H1 (cell line): ENCODE measurements at regions not wholly inside any gene's neighbourhood (a gene's known extent, or its start where the extent isn't known, plus 50 kb on each side); places are given as distances from the start of the nearest gene placed in this dataset.

Experiments used
- CHD7 ChIP-seq: fragments of 300-600 bp; sonication (generic); IDR thresholded peaks from 2 replicates; pipeline ENCODE4 v1.7.1; 2012; ENCODE audit warnings: low read length, moderate library complexity, mild to moderate bottlenecking, inconsistent platforms; ENCODE audit not compliant: insufficient replicate concordance
- CTBP2 ChIP-seq: IDR thresholded peaks from 2 replicates; pipeline ENCODE4 v1.7.0; 2011; ENCODE audit warnings: borderline replicate concordance, mild to moderate bottlenecking, moderate library complexity, mixed read lengths, low read length; ENCODE audit not compliant: insufficient read depth, insufficient read length
- GABPA ChIP-seq: IDR thresholded peaks from 2 replicates; pipeline ENCODE4 v1.6.1; 2011; ENCODE audit warnings: mild to moderate bottlenecking, low read length, moderate library complexity, borderline replicate concordance; ENCODE audit not compliant: insufficient read depth
- GTF2F1 ChIP-seq: IDR thresholded peaks from 2 replicates; pipeline ENCODE4 v1.6.1; 2012; ENCODE audit warnings: low read depth, low read length, improper control_type of control experiment, borderline replicate concordance
- SIN3A ChIP-seq, 2 experiments: IDR thresholded peaks in 1 of 2; conservative IDR thresholded peaks in 1 of 2; 2 replicates each; pipeline ENCODE4 v1.6.1; 2011 to 2012; ENCODE audit warnings: low read length in 2 of 2, improper control_type of control experiment in 1 of 2, low read depth in 1 of 2, mild to moderate bottlenecking in 1 of 2
- SP1 ChIP-seq: IDR thresholded peaks from 2 replicates; pipeline ENCODE4 v1.6.1; 2011; ENCODE audit warnings: low read depth, low read length

- TF ChIP-seq CHD7 (no peak), GTF2F1 (no peak), GABPA (no peak), SP1 (no peak), CTBP2 (no peak), SIN3A (conservative IDR thresholded peaks at IDR 0.05 in 1 of 2, IDR thresholded peaks at IDR 0.05 in 1 of 2; ENCODE audit: low read depth in 1 of 2, low read length in 2 of 2) (no peak)
Observed at GRCh38 chr22:44599084-44599483, 101.1 kb upstream of the RTL6 start (continued).
